ENCODE measurements at regions not wholly inside any gene's neighbourhood (a gene's known extent, or its start where the extent isn't known, plus 50 kb on each side); places are given as distances from the start of the nearest gene placed in this dataset.

GRCh38 chrX:45975633-45976032 lies 569.6 kb downstream of the ZNF674 start:
- no peak for DNase-seq

GRCh38 chrX:45972636-45973035 lies 572.6 kb downstream of the ZNF674 start:
- no peak for DNase-seq

GRCh38 chrX:45959567-45959966 lies 585.7 kb downstream of the ZNF674 start:
- no peak for DNase-seq

DNA sequence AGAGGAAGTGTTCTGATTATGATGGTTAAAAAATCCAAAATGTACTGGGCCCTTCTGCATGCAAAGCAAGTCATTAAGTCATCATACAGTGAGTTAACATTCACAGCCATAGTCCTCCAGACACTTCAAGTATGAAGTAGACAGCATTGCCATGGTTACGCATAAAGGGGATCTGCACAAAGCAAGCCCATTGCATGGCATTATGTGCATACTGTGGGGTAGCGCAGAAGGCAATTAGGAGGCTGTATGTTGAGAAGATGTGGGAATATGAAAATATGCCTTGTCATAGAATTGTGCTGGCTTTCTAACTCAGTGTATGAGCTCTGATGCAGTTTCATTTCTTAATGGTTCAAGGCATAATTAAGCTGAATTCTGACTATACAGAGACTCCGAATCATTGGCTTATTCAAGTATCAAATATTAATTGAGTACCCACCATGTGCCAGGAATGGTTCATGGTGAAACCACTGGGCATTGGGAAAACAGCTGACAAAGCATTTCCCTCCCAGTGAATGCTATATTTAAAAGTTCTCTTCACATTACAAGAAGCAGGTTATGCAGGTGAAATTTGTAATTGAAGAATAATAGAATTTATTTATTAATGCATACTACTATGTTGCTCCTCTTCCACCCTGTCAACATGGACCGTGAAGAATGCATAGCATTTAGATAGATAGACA lies 588.9 kb downstream of the ZNF674 start:
- DNase-seq = no peak

- no peak for DNase-seq
These were observed 589.6 kb downstream of the ZNF674 start for GRCh38 chrX:45955661-45956060.

DNA sequence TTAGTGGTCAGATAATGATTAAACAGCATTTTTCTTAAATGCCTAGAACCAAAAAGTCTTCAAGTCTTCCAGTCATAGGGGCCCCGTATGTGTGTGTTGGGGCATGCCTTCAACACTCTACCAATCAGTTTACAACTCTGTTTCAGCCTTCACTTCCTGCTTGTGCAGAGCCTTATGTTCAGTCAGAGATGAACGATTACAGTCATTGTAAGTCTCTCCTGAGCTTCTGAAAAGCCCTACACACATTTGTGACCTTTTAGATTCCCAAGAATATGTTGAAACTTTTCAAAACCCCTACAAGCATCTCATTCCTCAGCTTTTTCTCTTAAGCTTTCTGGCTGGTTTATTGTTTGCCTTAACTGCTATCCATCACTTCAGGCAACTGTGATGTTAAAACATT lies 591.2 kb downstream of the ZNF674 start:
- DNase-seq = no peak

- no peak for DNase-seq
These were observed 593.2 kb downstream of the ZNF674 start for GRCh38 chrX:45952030-45952429.

DNA sequence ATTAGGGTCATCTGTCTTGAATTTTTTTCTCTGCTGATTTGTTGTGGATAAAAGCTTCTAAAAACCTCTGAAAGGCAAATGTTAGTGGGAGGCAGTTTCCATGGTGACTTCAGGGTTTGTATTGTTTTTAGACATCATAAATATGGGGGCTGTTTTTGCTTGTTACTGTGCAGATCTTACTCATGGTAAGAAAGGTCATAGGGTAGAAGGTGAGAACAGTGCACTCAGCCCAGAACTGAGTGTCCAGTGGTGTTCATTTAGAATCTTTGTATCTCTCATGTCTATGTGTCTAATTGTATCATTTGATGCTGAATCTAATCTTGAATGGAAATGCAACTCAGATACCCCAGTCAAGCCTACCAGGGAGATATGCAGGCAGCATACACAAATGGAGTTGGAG lies 609.8 kb downstream of the ZNF674 start:
- no peak for DNase-seq

DNA sequence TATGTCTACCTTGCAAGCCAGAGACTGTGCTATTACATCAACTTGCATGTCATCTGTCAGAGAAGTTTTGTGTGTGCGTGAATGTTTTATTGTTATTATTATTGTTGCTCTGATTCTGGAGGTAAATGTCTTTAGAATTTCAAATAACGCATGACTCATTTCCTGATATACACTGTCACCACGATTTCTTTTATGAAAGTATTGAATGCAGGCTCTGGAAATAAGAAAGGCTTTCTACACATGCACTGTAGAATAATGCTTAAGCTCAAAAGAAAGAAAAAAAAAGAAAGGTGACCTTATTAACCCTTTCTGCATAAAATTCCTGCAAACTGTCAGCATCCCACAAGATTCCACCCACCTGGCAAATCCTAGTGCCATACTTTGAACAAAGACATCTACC lies 632.9 kb downstream of the ZNF674 start:
- DNase-seq = no peak

DNA sequence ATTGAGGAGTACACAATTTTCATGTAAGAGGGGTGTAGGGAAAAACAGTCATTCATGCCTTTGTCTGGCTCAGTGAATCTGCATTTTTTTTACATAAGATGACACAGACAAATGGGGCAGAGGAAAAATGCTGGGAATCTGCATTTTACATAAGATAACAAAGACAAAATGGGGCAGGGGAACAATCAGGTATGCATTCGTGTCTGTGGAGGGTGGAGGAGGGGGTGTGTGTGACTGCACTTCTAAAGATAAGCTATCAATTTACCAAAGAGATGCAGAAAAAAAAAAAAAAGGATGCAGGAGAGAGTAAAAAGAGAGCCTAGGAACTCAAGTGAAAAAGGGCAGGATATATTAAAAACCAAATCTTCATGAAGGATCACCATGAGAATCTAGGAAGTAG lies 637.4 kb downstream of the ZNF674 start:
- DNase-seq = no peak

- no peak for DNase-seq
These were observed 641.4 kb downstream of the ZNF674 start for GRCh38 chrX:45903781-45904201.

DNA sequence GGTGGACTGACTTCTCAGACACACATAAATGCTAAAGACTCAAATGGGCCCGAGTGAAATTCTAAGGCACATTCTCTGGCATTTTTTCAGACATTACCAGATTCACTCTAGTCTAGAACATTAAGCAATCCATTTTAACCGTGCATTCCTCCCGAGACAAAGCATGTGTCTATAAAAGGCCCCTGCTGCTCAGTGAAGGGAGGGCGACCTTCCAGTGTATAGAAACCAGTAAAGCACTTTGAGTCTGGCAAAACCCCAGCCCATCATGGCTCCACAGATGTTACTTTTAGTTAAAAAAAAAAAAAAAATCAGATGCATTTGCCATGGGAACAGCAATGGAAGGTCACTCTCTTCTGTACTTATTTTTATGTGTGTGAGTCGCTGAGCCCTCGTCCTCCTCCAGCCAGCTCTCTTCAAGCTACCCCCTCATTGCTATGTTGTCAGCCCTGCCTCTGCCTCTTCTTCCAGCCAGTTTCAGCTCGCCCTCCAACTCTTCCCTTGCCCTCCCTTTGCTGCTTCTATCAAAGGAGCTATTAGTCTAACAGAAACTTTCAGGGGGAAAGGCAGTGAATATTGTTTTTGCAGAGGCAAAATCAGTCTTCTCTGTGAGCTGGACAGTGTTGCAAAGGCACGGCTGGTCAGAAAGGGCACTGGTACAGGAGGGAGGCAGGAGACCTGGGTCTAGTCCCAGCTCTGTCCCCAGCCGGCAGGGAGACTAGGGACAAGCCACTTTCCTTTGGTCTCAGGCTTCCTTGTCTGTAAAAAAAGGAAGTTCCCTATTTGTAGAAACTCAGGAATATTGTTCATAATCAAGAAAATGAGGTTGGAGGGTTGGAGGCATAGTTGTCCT lies 644.2 kb downstream of the ZNF674 start:
- DNase-seq = no peak

GRCh38 chrX:45894864-45895645 lies 650.2 kb downstream of the ZNF674 start:
- no peak for DNase-seq

GRCh38 chrX:45889471-45889870 lies 655.8 kb downstream of the ZNF674 start:
- DNase-seq = no peak

DNA sequence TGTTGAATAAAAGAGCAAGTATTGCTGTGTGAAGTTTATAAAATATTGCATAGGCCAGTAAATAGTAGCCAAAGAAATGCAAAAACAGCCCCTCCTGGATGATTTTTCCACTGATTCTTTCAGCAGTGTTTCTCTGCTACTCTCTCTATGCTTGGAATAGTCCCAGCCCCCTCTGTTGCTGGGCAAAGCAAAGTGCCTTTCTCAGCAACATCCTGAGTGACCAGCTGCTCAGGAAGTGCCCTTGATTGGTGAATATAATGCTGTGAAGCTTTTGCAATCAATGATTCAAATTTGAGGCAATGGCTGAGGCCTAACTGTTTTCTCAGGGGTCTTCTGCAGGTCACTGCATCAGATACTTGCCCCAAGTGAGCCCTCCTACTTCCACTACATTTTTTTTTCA lies 656.7 kb downstream of the ZNF674 start:
- no peak for DNase-seq

GRCh38 chrX:45885931-45886330 lies 659.3 kb downstream of the ZNF674 start:
- no peak for DNase-seq

DNA sequence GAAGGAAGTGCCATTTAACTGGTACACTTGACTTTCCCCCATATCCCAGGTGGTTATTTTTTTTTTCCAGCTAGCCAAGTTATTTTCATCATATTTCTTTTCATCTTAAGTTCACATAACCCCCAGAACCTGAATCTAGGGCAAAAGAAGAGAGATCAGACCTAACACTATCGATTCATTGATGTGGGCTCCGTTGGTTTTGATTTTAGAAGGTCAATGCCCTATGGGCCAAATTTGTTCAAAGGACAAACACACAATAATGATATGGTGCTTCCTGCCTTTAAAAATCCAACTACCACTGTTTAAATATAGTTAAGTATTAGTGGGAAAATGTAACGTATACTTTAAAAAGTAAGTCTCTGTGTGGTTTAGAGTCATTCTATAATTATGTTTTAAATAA lies 665.7 kb downstream of the ZNF674 start:
- no peak for DNase-seq

DNA sequence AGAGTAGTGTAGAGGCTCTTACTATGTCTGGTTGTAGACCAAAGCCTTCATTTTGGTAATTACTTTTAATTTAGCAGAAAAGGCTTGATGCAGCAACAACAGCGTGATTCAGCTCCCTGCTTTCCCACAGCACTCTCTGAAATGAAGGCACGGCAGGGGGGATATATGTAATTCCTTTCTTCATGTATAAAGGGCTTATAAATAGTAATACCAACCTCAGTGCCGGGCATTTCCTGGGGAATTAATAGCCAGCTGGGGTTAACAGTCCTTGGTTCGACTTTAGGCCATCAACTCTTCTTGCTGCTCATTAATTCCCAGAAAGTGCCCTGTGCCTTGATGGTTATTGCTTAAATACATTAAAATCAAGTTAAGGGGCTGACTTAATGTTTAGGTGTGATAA lies 669.0 kb downstream of the ZNF674 start:
- no peak for DNase-seq

DNA sequence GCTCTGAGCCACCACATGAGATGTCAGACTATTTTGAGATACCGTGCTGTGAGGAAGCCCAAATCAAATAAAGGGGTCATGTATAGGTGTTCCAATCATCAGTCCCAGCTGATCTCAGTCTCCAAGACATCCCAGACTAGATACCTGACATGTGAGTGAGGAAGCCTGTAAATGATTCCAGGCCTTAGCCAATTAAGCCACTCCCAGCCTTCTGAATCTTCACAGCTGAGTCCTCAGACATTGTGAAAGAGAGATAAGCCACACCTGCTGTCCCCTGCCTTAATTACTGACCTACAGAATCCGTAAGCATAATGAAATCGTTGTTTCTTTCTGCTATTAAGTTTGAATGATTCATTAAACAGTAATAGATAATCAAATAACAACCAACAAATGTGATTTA lies 671.4 kb downstream of the ZNF674 start:
- DNase-seq = no peak

- DNase-seq = no peak
These were observed 671.8 kb upstream of the DIPK2B start for GRCh38 chrX:45872480-45872879.

GRCh38 chrX:45868425-45868824 lies 667.7 kb upstream of the DIPK2B start:
- no peak for DNase-seq

- DNase-seq = no peak
These were observed 662.1 kb upstream of the DIPK2B start for GRCh38 chrX:45862801-45863200.

GRCh38 chrX:45860450-45860849 lies 659.8 kb upstream of the DIPK2B start:
- DNase-seq = no peak

- no peak for DNase-seq
These were observed 658.7 kb upstream of the DIPK2B start for GRCh38 chrX:45859407-45859806.
